Ishikawa (cell line): ENCODE measurements at regions not wholly inside any gene's neighbourhood (a gene's known extent, or its start where the extent isn't known, plus 50 kb on each side); places are given as distances from the start of the nearest gene placed in this dataset.

Experiments
- CEBPB ChIP-seq: IDR thresholded peaks from 2 replicates; pipeline ENCODE4 v1.6.1; 2012
- CREB1 ChIP-seq: IDR thresholded peaks from 2 replicates; pipeline ENCODE4 v1.6.1; 2012; ENCODE audit warnings: low read depth
- EGR1 ChIP-seq: IDR thresholded peaks from 2 replicates; pipeline ENCODE4 v1.6.1; 2012
- EP300 ChIP-seq: IDR thresholded peaks from 2 replicates; pipeline ENCODE4 v1.6.1; 2012; ENCODE audit warnings: borderline replicate concordance
- FOXM1 ChIP-seq: IDR thresholded peaks from 2 replicates; pipeline ENCODE4 v1.6.1; 2012; ENCODE audit warnings: low read depth, borderline replicate concordance
- MAX ChIP-seq: IDR thresholded peaks from 2 replicates; pipeline ENCODE4 v1.6.1; 2012
- NFIC ChIP-seq: IDR thresholded peaks from 2 replicates; pipeline ENCODE4 v1.6.1; 2012
- RAD21 ChIP-seq: IDR thresholded peaks from 2 replicates; pipeline ENCODE4 v1.6.1; 2012; ENCODE audit warnings: low read depth
- REST ChIP-seq: IDR thresholded peaks from 2 replicates; pipeline ENCODE4 v1.6.1; 2012; ENCODE audit warnings: low read depth, mild to moderate bottlenecking
- TAF1 ChIP-seq: IDR thresholded peaks from 2 replicates; pipeline ENCODE4 v1.6.1; 2012; ENCODE audit warnings: low read depth, mild to moderate bottlenecking
- TCF12 ChIP-seq: IDR thresholded peaks from 2 replicates; pipeline ENCODE4 v1.6.1; 2012; ENCODE audit warnings: low read depth
- TEAD4 ChIP-seq: IDR thresholded peaks from 2 replicates; pipeline ENCODE4 v1.6.1; 2012
- USF1 ChIP-seq: IDR thresholded peaks from 2 replicates; pipeline ENCODE4 v1.6.1; 2012
- YY1 ChIP-seq: IDR thresholded peaks from 2 replicates; pipeline ENCODE4 v1.6.1; 2012; ENCODE audit warnings: low read depth
- ZBTB7A ChIP-seq: IDR thresholded peaks from 2 replicates; pipeline ENCODE4 v1.6.1; 2012; ENCODE audit warnings: low read depth

- TF ChIP-seq REST (no peak), MAX (no peak), TCF12 (no peak), TEAD4 (no peak), TAF1 (no peak), USF1 (no peak), NFIC (no peak), EGR1 (no peak), YY1 (no peak), CREB1 (no peak), FOXM1 (no peak), CEBPB (no peak), RAD21 (no peak)
Measured at GRCh38 chr5:39520232-39520572, 95.4 kb upstream of the DAB2 start.

- TF ChIP-seq CREB1 = no peak
- peak; percentile 21; the same call in 1 of the 2 replicates for TF ChIP-seq TEAD4
Measured at GRCh38 chr5:39519566-39520231, 94.9 kb upstream of the DAB2 start.

- TF ChIP-seq EGR1 (no peak), CREB1 (no peak), TEAD4 (no peak), USF1 (no peak), CEBPB (no peak), RAD21 (no peak), ZBTB7A (no peak), MAX (no peak), REST (no peak), TCF12 (no peak), YY1 (no peak), NFIC (no peak), EP300 (no peak), FOXM1 (no peak), TAF1 (no peak)
Measured at GRCh38 chr5:39519079-39519478, 94.3 kb upstream of the DAB2 start.

- 0 out of 2 replicates have a peak, but pooled peaks have one; percentile 33 for TF ChIP-seq NFIC
- TF ChIP-seq EGR1 = no peak
Measured at GRCh38 chr5:39518516-39518915, 93.7 kb upstream of the DAB2 start.

GRCh38 chr5:39517800-39518199 is 93.0 kb upstream of the DAB2 start:
- TF ChIP-seq USF1 (no peak), TEAD4 (no peak; the same call in 1 of the 2 replicates), CREB1 (no peak), MAX (no peak), EP300 (no peak), ZBTB7A (no peak), FOXM1 (no peak), REST (no peak), EGR1 (no peak), TAF1 (no peak), YY1 (no peak), NFIC (no peak), CEBPB (no peak), TCF12 (no peak), RAD21 (no peak)
